ENCODE measurements at regions not wholly inside any gene's neighbourhood (a gene's known extent, or its start where the extent isn't known, plus 50 kb on each side); places are given as distances from the start of the nearest gene placed in this dataset.

DNA sequence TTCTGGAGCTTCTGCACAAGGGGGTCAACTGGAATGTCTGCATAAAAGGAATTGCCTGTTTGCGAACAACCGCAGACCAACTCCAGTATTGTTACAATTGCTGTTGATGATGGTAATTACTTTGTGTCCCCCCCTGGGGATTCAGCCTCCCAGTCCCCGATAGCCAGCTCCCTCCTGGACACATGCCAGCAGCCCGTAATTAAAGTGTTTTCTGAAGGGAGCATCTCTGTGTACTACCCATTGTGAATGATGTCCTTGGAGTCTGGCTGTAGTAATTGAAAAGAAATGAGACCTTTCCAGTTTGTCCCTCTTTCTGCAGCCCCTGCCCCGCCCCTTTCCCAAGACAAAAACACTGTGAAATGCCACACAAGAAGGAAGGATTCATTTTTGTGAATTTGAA lies 377.1 kb upstream of the LCORL start:
- intact Hi-C loops (cut with DNase I; ENCODE audit: low total_unique reads): no loop called here
- WGBS, 5 donors: 35 to 40% (median 38%) methylated on average over 5 of the region's 5 CpGs
- no peak for DNase-seq

DNA sequence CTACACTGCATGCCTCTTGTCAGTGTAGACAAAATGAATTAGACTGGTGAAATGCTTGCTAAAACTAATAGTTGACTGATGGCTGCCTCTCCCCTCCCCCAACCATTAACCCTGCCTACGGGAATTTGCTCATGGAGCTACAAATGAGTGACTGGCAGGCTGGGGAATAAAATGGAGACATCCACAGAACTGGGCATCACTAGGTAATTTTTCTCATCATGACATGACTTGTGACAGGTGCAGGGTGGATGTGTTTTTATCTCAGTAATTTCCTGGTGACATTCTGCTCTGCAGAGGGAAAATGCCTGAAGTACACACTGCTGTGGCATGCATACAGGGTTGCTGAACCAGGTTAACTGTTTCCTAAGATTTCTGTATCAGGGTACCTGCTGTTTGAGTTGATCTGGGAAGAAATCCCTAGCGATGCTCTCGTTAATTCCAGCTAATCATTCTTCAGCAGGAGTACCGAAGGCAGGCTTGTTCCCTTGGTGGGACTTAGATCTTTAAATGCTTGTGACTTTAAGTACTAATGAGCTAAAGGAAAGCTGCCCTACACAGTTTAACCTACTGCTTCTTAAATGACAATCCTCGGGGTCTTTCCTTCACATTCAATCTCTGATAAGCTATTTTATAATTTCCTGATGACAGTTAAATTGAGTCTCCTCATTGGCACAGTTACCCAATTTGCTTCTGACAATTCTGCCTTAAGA lies 376.3 kb upstream of the LCORL start:
- intact Hi-C loops (cut with DNase I; ENCODE audit: low total_unique reads): no loop called here

More for the DNA sequence above, 377.1 kb upstream of the LCORL start:
- Histone ChIP-seq H3K4me1 (no peaks in the 10 kb centered on the region), H3K36me3 (no peaks in the 10 kb centered on the region), H3K27ac (no peak overlapping the region), H3K27me3 (replicated peaks in 1 of 7) (peaks cover 0 to 5% (median 0%) of the 10 kb centered on the region in 7 donors), H3K9me3 (no peaks in the 10 kb centered on the region), H3K4me3 (no peak overlapping the region)
- TF ChIP-seq POLR2AphosphoS5 (IDR thresholded peaks at IDR 0.05) (no peak), POLR2A (IDR thresholded peaks at IDR 0.05) (no peak)
- TF ChIP-seq, protein P1, sequence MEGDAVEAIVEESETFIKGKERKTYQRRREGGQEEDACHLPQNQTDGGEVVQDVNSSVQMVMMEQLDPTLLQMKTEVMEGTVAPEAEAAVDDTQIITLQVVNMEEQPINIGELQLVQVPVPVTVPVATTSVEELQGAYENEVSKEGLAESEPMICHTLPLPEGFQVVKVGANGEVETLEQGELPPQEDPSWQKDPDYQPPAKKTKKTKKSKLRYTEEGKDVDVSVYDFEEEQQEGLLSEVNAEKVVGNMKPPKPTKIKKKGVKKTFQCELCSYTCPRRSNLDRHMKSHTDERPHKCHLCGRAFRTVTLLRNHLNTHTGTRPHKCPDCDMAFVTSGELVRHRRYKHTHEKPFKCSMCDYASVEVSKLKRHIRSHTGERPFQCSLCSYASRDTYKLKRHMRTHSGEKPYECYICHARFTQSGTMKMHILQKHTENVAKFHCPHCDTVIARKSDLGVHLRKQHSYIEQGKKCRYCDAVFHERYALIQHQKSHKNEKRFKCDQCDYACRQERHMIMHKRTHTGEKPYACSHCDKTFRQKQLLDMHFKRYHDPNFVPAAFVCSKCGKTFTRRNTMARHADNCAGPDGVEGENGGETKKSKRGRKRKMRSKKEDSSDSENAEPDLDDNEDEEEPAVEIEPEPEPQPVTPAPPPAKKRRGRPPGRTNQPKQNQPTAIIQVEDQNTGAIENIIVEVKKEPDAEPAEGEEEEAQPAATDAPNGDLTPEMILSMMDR (IDR thresholded peaks at IDR 0.05 in 8 of 11, conservative IDR thresholded peaks at IDR 0.05 in 3 of 11): no peak

DNA sequence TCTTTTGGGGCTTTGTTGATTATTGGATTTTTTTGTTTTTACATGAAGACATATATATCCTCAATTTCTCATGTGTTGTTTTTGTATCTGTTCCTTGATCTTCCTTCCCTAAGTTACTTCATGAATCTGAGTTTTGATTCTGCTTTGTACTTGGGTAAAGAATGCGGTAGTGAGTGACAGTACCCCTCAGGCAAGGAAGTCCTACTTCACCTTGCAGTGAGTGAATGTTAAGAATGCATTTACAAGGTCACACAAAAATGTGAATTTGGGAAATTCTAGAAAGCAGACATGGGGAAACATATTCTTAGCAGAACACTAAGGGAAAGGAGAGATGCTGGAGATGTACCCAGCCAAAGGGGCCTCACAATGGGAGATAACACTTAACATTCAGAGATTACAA lies 373.1 kb upstream of the LCORL start:
- H3K27ac ChIP-seq: no peak overlapping the region
- no peaks in the 10 kb centered on the region for H3K9me3 ChIP-seq
- peaks cover 0 to 5% (median 0%) of the 10 kb centered on the region in 7 donors for H3K27me3 ChIP-seq (replicated peaks in 1 of 7)
- WGBS, 5 donors: 62 to 89% (median 82%) methylated on average over 1 of the region's 1 CpG
- H3K4me1 ChIP-seq: no peaks in the 10 kb centered on the region
- TF ChIP-seq, protein P1 (IDR thresholded peaks at IDR 0.05 in 8 of 11, conservative IDR thresholded peaks at IDR 0.05 in 3 of 11): no peak
- TF ChIP-seq POLR2A (IDR thresholded peaks at IDR 0.05): no peak
- TF ChIP-seq POLR2AphosphoS5 (IDR thresholded peaks at IDR 0.05): no peak
- no peak for DNase-seq
- intact Hi-C loops (cut with DNase I; ENCODE audit: low total_unique reads): no loop called here
- H3K4me3 ChIP-seq: no peak overlapping the region
- H3K36me3 ChIP-seq: no peaks in the 10 kb centered on the region

More for the DNA sequence above, 376.3 kb upstream of the LCORL start:
- no peak overlapping the region for H3K4me3 ChIP-seq
- DNase-seq: no peak
- WGBS, 5 donors: 63 to 78% (median 66%) methylated on average over 5 of the region's 5 CpGs
- no peaks in the 10 kb centered on the region for H3K36me3 ChIP-seq
- H3K27ac ChIP-seq: no peak overlapping the region
- peaks cover 0 to 5% (median 0%) of the 10 kb centered on the region in 7 donors for H3K27me3 ChIP-seq (replicated peaks in 1 of 7)
- no peaks in the 10 kb centered on the region for H3K4me1 ChIP-seq
- no peaks in the 10 kb centered on the region for H3K9me3 ChIP-seq
- TF ChIP-seq, protein P1 (IDR thresholded peaks at IDR 0.05 in 8 of 11, conservative IDR thresholded peaks at IDR 0.05 in 3 of 11): no peak
- TF ChIP-seq POLR2AphosphoS5 (IDR thresholded peaks at IDR 0.05) (no peak), POLR2A (IDR thresholded peaks at IDR 0.05) (no peak)

DNA sequence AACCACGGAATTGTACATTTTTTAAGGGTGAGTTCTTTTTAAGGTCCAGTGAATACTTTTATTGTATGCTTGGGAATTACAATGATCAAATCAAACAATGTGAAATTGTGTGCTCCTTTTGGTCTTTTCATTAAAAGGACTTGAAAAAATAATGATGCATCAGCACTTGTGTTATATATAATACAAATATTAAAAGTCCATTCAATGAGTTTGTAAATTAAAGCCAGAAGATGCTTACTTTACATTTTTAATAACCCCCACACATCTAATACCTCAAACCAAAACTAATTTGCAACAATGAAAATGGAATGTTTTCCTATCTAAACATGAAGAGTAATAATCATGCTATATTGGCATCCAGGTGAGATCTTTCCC lies 369.8 kb upstream of the LCORL start:
- Histone ChIP-seq H3K4me1 (no peaks in the 10 kb centered on the region), H3K27me3 (replicated peaks in 1 of 7) (no peaks in the 10 kb centered on the region), H3K27ac (no peak overlapping the region), H3K4me3 (no peak overlapping the region), H3K36me3 (no peaks in the 10 kb centered on the region), H3K9me3 (no peaks in the 10 kb centered on the region)
- TF ChIP-seq, protein P1 (IDR thresholded peaks at IDR 0.05 in 8 of 11, conservative IDR thresholded peaks at IDR 0.05 in 3 of 11): no peak
- TF ChIP-seq POLR2A (IDR thresholded peaks at IDR 0.05) (no peak), POLR2AphosphoS5 (IDR thresholded peaks at IDR 0.05) (no peak)
- DNase-seq: no peak
- intact Hi-C loops (cut with DNase I; ENCODE audit: low total_unique reads): no loop called here
- 53 to 78% (median 68%) methylated on average over 1 of the region's 1 CpG for WGBS, 5 donors
